GM13977 (cell line): ENCODE measurements at regions not wholly inside any gene's neighbourhood (a gene's known extent, or its start where the extent isn't known, plus 50 kb on each side); places are given as distances from the start of the nearest gene placed in this dataset.

Experiments
- DNase-seq: peaks from one replicate; pipeline ENCODE4 v3.0.0; 2012; ENCODE audit warnings: low spot score
- CTCF ChIP-seq: IDR thresholded peaks from 2 replicates; pipeline ENCODE4 v1.5.1; 2012; ENCODE audit warnings: mild to moderate bottlenecking, control low read depth; ENCODE audit not compliant: insufficient read depth; ENCODE audit errors: extremely low read depth, missing control alignments
- in situ Hi-C: fragments of 300-500 bp; cut with MboI; formaldehyde crosslinking; loops from one replicate; pipeline ENCODE4 v1.12.0; 2022; ENCODE audit warnings: low sequenced_read_pairs, low pct_unique_long_range_greater_than_20kb, mixed read lengths, inconsistent platforms; ENCODE audit not compliant: unreplicated experiment

GRCh38 chr7:25795824-25796235 is 356.2 kb upstream of the NFE2L3 start:
- in situ Hi-C loops, result no loop called here
- no peak for TF ChIP-seq CTCF
- DNase-seq, result no peak

GRCh38 chr7:25798344-25798743 is 353.7 kb upstream of the NFE2L3 start:
- no peak for DNase-seq
- TF ChIP-seq CTCF, result no peak
- in situ Hi-C loops, result no loop called here

- no peak for DNase-seq
- TF ChIP-seq CTCF, result no peak
- in situ Hi-C loops, result no loop called here
Measured at GRCh38 chr7:25801214-25801613, 350.8 kb upstream of the NFE2L3 start.

GRCh38 chr7:25802057-25802456 is 349.9 kb upstream of the NFE2L3 start:
- in situ Hi-C loops, result no loop called here
- no peak for TF ChIP-seq CTCF
- no peak for DNase-seq

- DNase-seq, result no peak
- in situ Hi-C loops, result no loop called here
- TF ChIP-seq CTCF, result no peak
Measured at GRCh38 chr7:25802473-25802872, 349.5 kb upstream of the NFE2L3 start.

- in situ Hi-C loops, result no loop called here
- TF ChIP-seq CTCF, result no peak
- DNase-seq, result no peak
Measured at GRCh38 chr7:25803117-25803887, 348.7 kb upstream of the NFE2L3 start.
